ENCODE measurements at regions not wholly inside any gene's neighbourhood (a gene's known extent, or its start where the extent isn't known, plus 50 kb on each side); places are given as distances from the start of the nearest gene placed in this dataset.

GRCh38 chr9:75239176-75239575, 150.9 kb downstream of the OSTF1 start:
- Histone ChIP-seq H3K27ac (ENCODE audit: insufficient read length, low read depth, low read length) (no peak overlapping the region), H4K91ac (ENCODE audit: insufficient read length, low read depth, low read length) (no peak overlapping the region), H3K27me3 (ENCODE audit: insufficient read depth, low read length) (no peaks in the 10 kb centered on the region), H2BK20ac (ENCODE audit: low read depth, low read length, poor library complexity, severe bottlenecking) (no peak overlapping the region), H2AFZ (ENCODE audit: low read length) (no peak overlapping the region), H3K79me1 (ENCODE audit: insufficient read depth, low read depth, low read length, poor library complexity, severe bottlenecking) (no peaks in the 10 kb centered on the region), H3K18ac (ENCODE audit: insufficient read length, low read depth, low read length) (no peak overlapping the region), H3K23me2 (ENCODE audit: insufficient read length, low read depth, low read length, poor library complexity, severe bottlenecking) (no peaks in the 10 kb centered on the region), H2AK5ac (ENCODE audit: insufficient read length, low read length) (no peak overlapping the region), H3T11ph (ENCODE audit: low read length) (no peak overlapping the region), H2BK12ac (ENCODE audit: insufficient read length, low read depth, low read length) (no peak overlapping the region), H3K56ac (ENCODE audit: insufficient read length, low read depth, low read length) (no peak overlapping the region), H4K8ac (replicated peaks; ENCODE audit: insufficient read length, low read depth, low read length) (no peak overlapping the region), H3K4me1 (ENCODE audit: insufficient read depth, low read length) (no peaks in the 10 kb centered on the region), H3K9me3 (ENCODE audit: control insufficient read depth, low read depth, low read length) (peaks cover 4% of the 10 kb centered on the region), H4K5ac (ENCODE audit: insufficient read length, low read depth, low read length) (no peak overlapping the region), H3K14ac (ENCODE audit: insufficient read depth, low read length) (no peak overlapping the region), H3K23ac (ENCODE audit: insufficient read length, low read depth, low read length) (no peak overlapping the region), H3K9ac (ENCODE audit: extremely low read depth, insufficient read length, low read length) (no peak overlapping the region), H3K4ac (ENCODE audit: low read depth, low read length) (no peak overlapping the region), H2BK15ac (ENCODE audit: low read depth, low read length) (no peak overlapping the region), H2BK120ac (ENCODE audit: low read depth, low read length, poor library complexity, severe bottlenecking) (no peak overlapping the region), H3K4me2 (ENCODE audit: insufficient read depth, insufficient read length, low read length) (no peak overlapping the region), H2BK5ac (ENCODE audit: insufficient read length, low read length) (no peak overlapping the region), H3K79me2 (ENCODE audit: insufficient read depth, low read length) (no peaks in the 10 kb centered on the region), H4K20me1 (ENCODE audit: control insufficient read depth, insufficient read depth, insufficient read length) (no peaks in the 10 kb centered on the region)
- Mint-ChIP-seq H3K4me1 (no peaks in the 10 kb centered on the region), H3K27ac (no peak overlapping the region), H3K27me3 (ENCODE audit: low read depth) (no peaks in the 10 kb centered on the region), H3K9me3 (peaks cover 7 to 15% of the 10 kb centered on the region in 2 experiments; a peak in 4 of 5 replicates), H3K36me3 (ENCODE audit: insufficient read depth in 1 of 3, low read depth in 3 of 3) (peaks cover 3 to 7% (median 4%) of the 10 kb centered on the region in 3 experiments; a peak in 4 of 7 replicates), H3K4me3 (no peak overlapping the region)
- TF ChIP-seq, protein P1, sequence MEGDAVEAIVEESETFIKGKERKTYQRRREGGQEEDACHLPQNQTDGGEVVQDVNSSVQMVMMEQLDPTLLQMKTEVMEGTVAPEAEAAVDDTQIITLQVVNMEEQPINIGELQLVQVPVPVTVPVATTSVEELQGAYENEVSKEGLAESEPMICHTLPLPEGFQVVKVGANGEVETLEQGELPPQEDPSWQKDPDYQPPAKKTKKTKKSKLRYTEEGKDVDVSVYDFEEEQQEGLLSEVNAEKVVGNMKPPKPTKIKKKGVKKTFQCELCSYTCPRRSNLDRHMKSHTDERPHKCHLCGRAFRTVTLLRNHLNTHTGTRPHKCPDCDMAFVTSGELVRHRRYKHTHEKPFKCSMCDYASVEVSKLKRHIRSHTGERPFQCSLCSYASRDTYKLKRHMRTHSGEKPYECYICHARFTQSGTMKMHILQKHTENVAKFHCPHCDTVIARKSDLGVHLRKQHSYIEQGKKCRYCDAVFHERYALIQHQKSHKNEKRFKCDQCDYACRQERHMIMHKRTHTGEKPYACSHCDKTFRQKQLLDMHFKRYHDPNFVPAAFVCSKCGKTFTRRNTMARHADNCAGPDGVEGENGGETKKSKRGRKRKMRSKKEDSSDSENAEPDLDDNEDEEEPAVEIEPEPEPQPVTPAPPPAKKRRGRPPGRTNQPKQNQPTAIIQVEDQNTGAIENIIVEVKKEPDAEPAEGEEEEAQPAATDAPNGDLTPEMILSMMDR (conservative IDR thresholded peaks at IDR 0.05) = no peak
- no peak for DNase-seq
- no CpG with 5 or more reads among the region's 6 CpGs for WGBS (ENCODE audit: extremely low coverage, insufficient read length, low lambda C conversion rate)

Measured in H9 (cell line).